ENCODE measurements at regions not wholly inside any gene's neighbourhood (a gene's known extent, or its start where the extent isn't known, plus 50 kb on each side); places are given as distances from the start of the nearest gene placed in this dataset.

GRCh38 chr4:53646795-53647194 lies 55.5 kb upstream of the LNX1 start:
- Histone ChIP-seq H3K27me3 (ENCODE audit: insufficient read depth, low read length) (no peaks in the 10 kb centered on the region), H3K9me3 (ENCODE audit: control insufficient read depth in 1 of 2, insufficient read depth in 1 of 2, low read depth in 1 of 2, low read length in 2 of 2) (no peaks in the 10 kb centered on the region), H4K20me1 (ENCODE audit: insufficient read depth) (no peaks in the 10 kb centered on the region), H3K79me2 (ENCODE audit: insufficient read depth, low read length) (no peaks in the 10 kb centered on the region), H3K4me1 (ENCODE audit: control insufficient read depth in 1 of 2, insufficient read depth in 2 of 2, low read length in 2 of 2) (peaks cover 2 to 12% of the 10 kb centered on the region in 2 experiments; a peak in 1 of 4 replicates), H3K4me3 (replicated peaks in 1 of 2; ENCODE audit: low read depth in 1 of 2, low read length in 2 of 2) (no peak overlapping the region), H3K9ac (ENCODE audit: low read length) (no peak overlapping the region), H3K27ac (ENCODE audit: low read depth, low read length) (no peak overlapping the region), H2AFZ (ENCODE audit: low read depth, low read length, poor library complexity, severe bottlenecking) (no peak overlapping the region), H3K9me2 (ENCODE audit: insufficient read depth) (no peaks in the 10 kb centered on the region), H3K36me3 (ENCODE audit: control insufficient read depth in 1 of 2, insufficient read depth in 2 of 2, low read length in 2 of 2) (no peaks in the 10 kb centered on the region), H3K4me2 (ENCODE audit: low read length) (no peak overlapping the region)
- no peak for ATAC-seq
- DNase-seq (ENCODE audit: low read depth, low spot score): no peak
- intact Hi-C loops (cut with micrococcal nuclease): no loop called here
- RAD21 ChIA-PET (ENCODE audit: low non-redundant PET in 1 of 2, low total read pairs in 2 of 2, uncharacterized antibody in 2 of 2, unreplicated experiment in 2 of 2): no interaction called here
- BruUV-seq (replicated peaks): no TSS peak
- CTCF ChIA-PET: no interaction called here
- TF ChIP-seq SRF (IDR thresholded peaks at IDR 0.05; ENCODE audit: low read depth) (no peak), EZH2 (IDR thresholded peaks at IDR 0.05) (no peak), POLR2AphosphoS5 (IDR thresholded peaks at IDR 0.05; ENCODE audit: low read depth, low read length) (no peak), ATF3 (IDR thresholded peaks at IDR 0.05) (no peak), ELF1 (IDR thresholded peaks at IDR 0.05; ENCODE audit: borderline replicate concordance, low read depth) (no peak), CTCF (IDR thresholded peaks at IDR 0.05 in 2 of 3, conservative IDR thresholded peaks at IDR 0.05 in 1 of 3; ENCODE audit: borderline replicate concordance in 1 of 3, insufficient read depth in 1 of 3, low read depth in 2 of 3, low read length in 2 of 3) (no peak), MAX (IDR thresholded peaks at IDR 0.05) (no peak), EZH2phosphoT487 (IDR thresholded peaks at IDR 0.05; ENCODE audit: borderline replicate concordance) (no peak), ZBTB33 (IDR thresholded peaks at IDR 0.05; ENCODE audit: extremely low read depth, insufficient replicate concordance, low read length) (no peak), TCF7L2 (IDR thresholded peaks at IDR 0.05; ENCODE audit: borderline replicate concordance, extremely low read depth, insufficient read depth, insufficient read length) (no peak), YY1 (IDR thresholded peaks at IDR 0.05; ENCODE audit: extremely low read depth, insufficient replicate concordance, low read depth, low read length) (no peak), CEBPB (IDR thresholded peaks at IDR 0.05; ENCODE audit: low read depth) (no peak), POLR2A (IDR thresholded peaks at IDR 0.05; ENCODE audit: borderline replicate concordance, extremely low read depth, insufficient read depth, insufficient read length) (no peak)
- POLR2A ChIA-PET: no interaction called here

All from HCT116 (cell line).